ENCODE measurements at regions not wholly inside any gene's neighbourhood (a gene's known extent, or its start where the extent isn't known, plus 50 kb on each side); places are given as distances from the start of the nearest gene placed in this dataset.
"Not testable (repeated sequence)": the region's sequence is repeated elsewhere in the genome, so short reads cannot be mapped to it uniquely, and the experiment has no call there.

DNA sequence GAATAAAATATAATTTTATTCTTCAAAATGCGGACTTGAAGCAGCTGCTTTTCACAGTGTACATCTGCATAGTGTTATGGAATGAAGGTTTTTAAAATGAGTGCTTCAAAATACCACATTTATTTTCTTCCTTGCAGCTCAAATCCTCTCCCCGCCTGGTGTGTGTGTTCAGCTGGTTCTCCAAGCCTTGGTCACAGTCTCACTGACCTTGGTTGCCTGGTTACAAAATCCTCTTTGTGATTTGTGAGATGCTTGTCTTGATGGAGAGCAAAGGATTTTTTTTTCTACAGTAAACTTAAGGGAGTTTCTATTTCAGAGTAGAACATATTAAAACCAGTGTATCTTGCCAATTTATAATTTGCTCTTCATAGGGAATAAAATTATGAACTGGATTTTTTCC is 139.2 kb downstream of the PCDH18 start:
- no peak for DNase-seq

DNA sequence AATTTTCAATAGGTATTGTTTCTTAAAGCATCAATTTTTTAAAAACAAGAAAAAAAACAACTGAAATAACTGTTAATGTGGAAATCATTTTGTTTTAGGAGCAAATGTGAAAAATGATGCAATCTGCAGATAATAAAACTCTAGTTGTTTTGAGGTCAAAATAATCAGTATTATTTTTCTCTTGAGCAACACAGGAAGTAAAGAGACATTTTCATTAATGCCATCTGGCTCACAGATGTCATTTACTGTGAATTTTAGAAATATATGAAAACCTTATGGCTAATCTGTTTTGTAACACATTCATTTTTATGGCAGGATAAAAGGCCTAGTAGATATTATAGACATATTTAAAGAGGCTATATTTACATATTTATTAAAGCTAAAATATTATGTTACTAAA is 141.6 kb downstream of the PCDH18 start:
- no peak for DNase-seq

DNA sequence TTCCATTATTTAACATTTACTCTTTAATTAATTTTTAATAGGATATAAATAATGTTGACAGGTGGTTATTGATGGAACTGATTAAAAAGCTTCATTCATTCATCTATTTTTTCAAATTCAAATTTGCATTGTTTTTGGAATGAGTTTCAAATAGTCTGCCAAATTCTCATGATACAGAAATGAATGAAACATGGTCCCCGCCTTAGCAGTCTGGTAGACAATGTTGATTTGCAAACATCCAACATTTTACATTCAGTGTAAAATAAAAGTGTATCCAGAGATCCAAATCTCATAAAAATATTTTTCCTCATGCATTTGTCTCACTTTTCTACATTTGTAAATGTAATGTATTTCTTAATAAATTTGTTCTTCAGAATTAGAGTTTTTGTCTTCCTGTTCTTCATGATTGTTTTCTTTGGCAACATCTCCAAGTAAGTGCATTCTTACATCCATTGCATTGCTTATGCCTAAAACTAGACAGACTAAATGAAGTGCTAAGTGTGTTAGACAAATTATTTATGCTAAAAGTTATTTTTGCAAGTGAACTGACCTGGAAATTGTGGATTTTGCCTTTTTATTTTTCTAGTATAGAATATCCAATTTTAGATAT is 142.3 kb downstream of the PCDH18 start:
- DNase-seq, result no peak

DNA sequence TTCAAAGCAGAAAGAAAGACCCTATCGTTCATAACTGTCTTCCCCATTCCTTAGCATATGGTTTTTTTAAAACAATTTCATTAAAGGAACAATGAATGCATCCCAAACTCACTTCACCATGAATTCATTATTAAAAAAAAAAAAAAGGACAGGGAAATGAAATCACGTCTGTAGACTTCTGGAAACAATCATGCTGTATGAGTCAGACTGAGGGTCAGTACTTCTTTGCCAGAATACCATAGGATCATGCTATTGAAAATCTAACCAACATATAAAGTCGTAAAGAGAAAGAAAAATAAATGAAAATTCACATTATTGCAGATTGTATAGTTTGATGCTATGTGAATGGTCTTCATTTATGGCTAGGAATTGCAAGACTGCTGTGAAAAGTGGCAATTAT is 144.4 kb downstream of the PCDH18 start:
- DNase-seq, result no peak

DNA sequence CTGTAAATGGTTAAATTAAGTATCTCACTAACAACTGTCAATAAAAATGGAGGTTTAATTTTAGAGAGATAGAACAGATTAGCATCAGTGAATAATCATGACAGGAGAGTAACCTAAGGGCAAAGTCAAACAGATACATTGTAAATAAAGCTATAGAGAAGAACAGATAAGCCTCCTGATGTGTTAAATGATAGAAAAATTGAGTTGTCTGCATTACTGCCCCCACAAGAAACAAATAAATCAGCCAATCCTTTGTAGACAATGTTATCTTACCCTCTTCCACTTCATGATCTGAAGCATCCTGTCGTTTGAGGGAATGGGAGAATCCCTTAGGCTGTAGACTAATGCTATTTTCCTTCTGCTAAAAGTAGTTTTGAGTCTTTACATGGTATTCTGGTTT is 147.8 kb downstream of the PCDH18 start:
- DNase-seq, result no peak

DNA sequence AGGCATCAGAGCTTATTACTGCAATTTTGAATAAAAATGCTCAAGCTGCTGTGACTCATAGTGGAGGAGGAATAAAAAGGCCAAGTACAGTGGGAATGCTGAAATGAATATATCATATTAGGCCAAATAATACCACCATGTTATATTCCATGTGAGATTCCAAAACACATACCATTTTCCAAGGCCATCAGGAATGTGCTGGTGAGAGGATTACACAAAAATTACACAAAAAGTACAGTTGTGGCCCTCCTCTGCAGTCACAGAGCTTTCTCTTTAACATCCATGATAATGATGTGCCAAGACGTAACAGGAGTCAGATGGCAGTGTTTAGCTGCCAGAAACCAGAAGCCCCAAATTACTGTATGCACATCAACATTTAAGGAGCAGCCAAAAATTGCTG is 153.5 kb downstream of the PCDH18 start:
- no peak for DNase-seq

DNA sequence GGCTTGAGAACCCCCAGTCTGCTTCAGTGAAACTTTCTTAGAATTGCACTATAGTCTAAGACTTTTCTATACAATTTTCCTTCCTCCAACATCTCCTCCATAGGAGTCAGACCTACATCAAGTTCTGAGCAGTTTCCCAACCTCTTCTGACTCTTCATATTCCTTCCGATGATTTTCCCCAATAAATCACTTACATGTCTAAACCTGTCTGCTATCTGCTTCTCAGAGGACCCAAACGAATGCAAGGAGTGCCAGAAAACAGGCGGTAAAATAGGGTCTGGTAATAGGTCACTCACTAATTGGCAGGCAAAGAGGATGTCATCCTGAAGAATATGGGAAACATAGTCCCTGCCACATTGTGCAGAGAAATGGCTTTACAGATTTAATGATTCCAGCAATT is 153.9 kb downstream of the PCDH18 start:
- no peak for DNase-seq

DNA sequence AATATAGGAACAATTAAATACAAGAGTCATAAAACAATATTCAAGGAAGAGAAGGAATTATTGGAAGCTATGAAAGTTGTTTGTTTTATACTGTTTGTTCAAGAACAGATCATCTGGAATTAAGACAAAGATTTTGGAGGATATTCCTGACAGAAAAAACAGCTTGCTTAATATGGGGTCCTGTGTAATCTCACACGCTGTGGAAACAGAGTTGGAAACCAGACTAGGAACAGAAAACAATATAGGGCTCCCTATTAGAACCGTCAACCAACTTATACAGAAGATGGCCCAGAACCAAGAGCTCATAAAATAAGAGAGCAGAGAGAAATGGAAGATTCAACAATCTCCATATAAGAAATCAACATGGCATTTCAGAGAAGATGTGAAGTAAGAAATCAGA is 156.0 kb downstream of the PCDH18 start:
- DNase-seq, result no peak

DNA sequence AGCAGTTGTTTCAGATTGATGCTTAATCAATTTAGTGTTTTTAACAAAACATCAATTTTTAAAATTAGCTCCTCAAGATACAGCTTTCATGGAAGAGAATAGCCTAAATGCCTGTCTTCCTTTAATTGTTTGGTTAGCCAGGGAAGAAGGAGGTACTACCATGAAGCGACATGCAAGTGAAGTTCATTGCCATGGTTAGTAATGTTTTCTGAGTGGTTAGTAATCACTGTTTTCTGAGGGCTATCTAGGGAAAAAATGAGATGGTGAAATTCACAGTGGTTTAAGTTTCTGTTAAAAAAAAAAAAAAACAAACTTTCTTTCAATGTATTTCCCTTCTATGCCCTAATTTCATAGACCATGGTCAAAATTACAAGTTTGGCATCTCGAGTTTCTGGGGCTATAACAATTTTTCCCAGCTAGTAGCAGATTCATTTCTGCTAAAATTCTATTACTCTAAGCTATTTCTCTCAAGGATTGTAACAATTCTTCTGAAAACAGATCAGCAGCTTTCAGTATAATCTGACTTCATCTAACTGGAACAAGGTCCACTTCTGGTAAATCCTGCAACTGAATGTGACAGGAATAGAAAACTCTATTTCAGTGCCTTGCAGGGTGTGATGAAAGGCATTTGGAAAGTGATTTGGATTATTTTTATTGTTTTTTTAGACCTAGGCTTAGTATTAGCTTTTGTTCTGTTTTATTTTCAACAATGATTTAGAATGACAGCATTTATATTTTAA is 157.0 kb downstream of the PCDH18 start:
- DNase-seq, result no peak

DNA sequence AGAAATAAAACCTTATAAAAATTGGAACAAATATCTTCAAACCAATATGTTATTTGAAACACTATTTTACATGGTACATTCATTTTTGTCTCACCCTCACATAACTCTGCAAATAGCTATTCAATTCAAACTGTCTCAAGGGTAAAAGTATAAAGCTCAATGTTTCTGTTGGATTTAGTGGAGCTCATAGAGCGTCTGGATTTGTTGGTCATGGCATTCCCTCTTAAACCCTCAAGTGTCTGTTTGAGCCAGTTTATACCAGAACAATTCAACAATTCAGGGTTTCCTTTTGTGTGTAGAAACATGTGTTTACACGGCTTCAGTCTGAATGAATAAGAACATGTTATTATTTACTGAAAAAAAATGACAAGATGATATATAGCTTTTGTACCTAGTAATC is 161.6 kb downstream of the PCDH18 start:
- DNase-seq, result no peak

DNA sequence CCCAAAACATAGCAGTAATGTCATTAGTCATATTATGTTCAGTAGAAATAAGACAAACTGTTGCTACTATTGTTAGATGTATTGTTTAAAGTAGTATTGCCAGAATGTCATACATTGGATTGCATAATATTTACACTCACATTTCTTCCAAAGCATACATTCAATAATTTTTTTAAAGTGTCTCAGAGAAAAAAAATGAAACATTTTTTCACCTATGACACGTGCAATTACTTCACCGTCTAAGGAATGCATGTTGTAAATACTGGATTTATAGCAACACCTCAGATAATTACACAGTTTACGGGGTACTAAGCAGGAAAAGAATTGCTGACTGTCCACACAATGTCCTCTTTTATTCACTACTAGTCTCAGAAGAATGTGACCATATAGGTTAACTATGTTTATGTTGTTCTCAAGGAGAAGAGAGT is 162.1 kb downstream of the PCDH18 start:
- no peak for DNase-seq

DNA sequence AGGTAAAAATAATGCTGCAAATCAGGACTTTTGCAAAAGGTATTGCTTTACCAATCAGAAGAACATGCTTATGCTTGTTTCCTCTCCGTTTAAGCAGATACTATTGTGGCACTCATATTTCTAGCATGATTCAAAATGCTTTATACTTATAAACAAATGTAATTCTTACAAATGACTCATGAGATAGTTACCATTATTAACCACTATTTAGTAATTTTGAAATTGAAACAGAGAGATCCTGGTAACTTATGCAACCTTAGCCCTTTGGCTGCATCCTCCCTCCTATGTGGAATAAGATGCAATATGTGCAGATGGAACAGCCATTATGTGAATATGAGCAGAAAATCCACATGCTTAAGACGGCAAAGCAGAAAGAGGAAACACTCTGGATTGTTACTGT is 164.7 kb downstream of the PCDH18 start:
- DNase-seq, result no peak

DNA sequence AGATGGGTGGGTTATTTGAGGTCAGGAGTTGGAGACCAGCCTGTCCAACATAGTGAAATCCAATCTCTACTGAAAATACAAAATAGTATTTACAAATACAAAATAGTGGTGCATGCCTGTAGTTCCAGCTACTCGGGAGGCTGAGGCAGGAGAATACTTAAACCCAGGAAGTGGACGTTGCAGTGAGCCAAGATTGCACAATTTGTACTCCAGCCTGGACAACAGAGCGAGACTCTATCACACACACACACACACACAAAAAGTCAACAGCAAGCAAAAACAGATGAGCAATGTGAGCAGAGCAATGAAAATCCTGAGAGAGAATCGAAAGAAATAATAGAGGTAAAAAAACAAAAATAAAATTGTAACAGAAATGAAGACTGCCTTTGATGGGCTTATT is 168.8 kb downstream of the PCDH18 start:
- DNase-seq, result no peak

DNA sequence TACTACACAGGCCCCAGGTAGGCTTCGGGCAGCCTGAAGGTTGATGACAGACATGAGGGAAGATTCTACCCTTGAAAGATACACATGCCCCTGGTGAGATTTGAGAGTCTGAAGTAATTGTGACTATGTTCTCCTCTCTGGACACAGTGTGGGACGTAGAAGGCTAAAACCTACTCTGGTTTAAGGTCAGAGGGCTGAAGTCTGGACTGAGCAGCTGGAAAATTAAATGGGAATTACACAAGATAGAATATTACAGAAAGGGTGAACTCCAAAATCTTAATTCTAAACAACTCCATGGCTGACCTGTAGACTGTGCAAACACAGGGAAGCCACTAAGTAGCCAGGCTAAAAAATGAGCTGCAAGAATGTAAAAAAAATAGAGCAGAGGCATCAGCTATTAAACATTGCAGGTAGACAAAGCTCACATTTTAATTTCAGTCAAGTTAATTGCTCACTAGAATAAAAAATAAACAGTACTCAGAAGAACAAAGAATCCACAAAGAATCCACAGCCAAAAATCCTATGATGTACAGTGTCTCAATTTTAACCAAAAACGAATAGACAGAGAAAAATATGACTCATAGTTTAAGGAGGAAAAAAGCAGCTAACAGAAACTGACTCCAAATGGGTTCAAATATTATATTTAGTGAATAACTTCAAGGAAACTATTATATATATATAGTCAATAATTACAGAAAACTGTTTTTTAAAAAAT is 170.4 kb downstream of the PCDH18 start:
- DNase-seq, result no peak

DNA sequence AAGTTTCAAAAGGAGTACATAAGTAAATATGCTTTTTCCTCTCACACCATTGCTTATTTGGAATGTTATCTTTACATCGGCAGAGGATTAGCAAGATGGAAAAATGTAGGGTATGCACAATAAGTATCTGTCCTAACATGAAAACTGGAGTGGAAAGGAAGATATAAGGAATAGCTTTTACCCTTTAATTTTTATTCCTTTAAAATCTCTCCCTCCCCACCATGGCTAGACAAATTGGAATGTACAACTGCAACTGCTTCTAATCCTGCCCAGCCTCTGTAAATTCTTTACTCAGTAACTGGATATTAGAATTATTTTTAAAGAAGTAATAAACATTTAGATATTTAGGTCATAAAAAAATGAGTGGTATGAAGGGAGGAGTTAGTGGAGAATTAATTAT is 171.5 kb downstream of the PCDH18 start:
- DNase-seq, result no peak

DNA sequence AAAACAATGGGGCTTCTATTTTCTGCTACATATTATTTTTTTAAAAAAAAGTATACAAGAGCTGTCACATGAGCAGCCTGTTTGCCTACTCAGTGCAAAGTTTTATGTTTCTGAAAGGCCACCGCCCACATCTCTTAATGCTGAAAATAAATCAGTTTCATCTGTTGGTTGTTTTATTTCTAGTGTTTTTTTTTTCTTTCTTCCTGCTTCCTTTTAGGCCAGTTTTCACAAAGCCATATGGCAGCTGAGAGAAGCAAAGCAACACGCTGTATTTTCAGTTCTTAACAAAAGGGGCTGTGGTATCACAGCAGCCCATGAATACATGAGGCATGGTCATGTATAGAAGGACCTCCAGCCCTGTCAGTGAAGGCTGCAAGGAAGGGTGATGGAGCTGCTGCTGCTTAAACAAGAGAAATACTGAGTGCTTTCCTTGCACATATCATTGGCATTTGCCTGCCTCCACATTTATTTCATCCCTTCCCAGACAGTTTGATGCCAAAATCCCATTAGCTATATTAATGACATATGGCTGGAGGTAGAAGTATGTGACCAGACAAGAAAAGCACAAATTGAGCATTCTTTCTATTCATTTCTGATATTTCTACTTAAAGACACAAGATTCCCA is 172.5 kb downstream of the PCDH18 start:
- no peak for DNase-seq

DNA sequence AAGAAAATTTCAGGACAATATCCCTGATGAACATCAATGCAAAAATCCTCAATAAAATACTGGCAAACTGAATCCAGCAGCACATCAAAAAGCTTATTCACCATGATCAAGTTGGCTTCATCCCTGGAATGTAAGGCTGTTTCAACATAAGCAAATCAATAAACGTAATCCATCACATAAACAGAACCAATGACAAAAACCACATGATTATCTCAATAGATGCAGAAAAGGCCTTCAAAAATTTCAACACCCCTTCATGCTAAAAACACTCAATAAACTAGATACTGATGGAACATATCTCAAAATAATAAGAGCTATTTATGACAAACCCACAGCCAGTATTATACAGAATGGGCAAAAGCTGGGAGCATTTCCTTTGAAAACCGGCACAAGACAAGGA is 177.7 kb downstream of the PCDH18 start:
- DNase-seq, result not testable (repeated sequence)

DNA sequence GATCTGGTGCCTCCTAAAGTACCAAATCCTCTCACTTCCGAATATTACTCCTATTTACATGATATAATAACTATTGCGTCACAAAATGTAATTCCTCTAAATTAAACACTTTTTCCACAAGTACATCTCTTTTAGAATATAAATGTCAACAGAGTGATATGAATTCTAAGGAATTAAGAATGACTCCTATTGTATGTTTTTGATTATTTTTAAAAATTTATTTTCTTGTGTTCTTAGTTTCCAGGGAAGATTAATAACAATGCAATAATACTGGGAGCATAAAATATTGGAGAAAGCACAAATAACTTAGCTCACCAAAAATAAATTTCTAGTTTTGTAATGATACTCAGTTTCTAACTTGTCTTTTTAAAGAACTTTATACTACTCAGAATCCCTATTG is 184.9 kb downstream of the PCDH18 start:
- DNase-seq, result no peak

DNA sequence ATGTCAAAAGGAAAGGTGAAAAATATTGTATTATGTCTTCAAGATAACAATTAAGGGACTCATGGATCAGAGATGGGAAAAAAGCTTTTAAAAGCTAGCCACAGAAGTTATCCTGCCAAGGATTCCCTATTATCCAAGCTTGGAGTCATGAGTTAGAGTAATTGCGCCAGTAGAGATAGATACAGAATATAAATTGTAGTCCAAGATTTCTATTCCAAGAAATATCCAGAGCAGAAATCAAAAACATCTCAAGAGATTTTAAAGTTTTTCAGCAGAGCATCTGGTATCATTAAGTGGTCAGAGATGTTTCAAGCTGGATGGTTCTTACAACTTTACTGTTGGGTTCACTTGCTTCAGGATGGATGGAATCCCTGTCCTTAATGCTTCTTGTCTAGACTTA is 186.7 kb downstream of the PCDH18 start:
- DNase-seq, result no peak

DNA sequence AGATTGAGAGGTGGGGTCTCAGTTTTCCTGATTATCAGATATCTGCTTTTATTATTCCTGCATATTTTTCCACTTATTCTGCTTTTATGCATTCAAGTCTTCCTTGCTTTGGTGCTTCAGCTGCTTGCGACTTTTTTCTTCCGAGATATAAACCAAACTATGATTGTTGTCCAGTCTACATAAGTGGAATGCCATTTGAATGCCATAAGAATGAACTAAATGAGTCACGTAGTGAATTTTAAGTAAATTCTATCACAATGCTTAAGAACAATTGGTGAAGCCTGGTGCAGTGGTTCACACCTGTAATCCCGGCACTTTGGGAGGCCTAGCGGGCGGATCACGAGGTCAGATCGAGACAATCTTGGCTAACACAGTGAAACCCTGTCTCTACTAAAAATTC is 189.1 kb downstream of the PCDH18 start:
- DNase-seq, result no peak

DNA sequence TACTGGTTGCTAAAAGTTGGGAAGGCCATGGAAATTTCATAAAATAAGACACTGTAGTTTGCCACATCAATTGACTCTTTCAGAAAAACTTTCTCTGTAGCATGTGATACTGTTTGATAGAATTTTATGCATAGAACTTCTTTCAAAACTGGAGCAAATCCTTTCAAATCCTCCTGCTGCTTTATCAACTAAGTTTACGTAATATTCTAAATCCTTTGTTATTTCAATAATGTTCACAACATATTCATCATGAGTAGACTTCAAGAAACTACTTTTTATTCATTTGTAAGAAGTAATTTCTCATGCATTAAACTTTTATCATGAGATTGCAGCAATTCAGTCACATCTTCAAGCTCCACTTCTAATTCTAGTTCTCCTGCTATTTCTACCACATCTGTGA is 199.3 kb downstream of the PCDH18 start:
- DNase-seq, result no peak

DNA sequence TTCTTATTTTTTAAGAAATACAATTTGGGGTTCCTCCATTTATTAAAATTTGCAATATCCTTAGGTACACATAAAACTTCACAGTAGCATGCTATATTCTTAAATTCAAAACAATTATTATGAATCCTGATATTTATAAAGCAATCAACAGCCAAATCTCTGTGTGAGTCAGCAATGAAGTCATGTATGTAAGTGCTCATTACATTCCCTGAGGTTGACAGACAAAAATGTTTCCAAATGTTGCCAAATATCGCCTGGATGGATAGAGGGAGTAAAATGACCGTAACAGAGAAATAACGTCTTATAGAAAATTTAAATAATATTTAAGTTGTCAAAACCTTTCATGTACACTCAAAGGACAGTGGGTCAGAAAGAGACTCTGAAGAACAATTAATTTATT is 220.0 kb downstream of the PCDH18 start:
- no peak for DNase-seq

DNA sequence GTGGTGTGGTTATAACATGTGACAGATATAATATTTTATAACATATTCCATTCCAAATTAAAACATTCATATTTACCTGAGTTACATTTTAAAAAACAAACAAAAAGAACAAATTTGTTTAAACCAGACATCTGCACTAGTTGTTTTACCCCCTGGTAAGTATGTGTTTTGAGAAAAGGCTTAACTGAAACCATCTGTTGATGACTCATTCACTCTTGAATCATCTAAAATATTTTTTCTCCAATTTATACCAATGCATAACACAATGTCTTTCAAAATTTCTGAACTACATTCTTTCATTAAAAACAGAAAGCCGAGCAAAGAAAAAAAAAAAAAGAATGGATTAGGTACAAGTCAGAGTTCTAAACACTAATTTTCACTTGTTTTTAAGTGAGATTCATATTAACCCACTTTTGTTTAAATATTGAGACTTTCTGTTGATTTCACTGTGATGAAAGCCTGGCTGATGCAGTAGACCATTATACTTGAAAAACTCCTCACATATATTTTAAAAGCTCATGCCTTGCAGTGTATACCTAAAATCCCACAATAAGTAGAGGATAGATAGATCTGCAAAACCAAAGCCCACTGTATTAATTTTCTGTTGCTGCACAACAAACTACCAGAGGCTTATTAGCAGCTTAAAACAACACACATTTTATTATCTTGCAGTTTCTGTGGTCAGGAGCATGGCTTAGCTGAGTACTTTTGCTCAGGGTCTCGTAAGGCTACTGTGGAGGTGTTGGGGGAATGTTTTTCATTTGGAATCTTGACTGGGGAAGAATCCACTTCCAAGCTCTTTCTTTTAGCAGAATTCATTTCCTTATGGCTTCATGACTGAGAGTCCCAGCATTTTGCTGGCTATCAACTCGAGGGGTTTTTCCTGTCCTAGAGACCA is 221.5 kb downstream of the PCDH18 start:
- DNase-seq, result no peak
